ENCODE measurements at regions not wholly inside any gene's neighbourhood (a gene's known extent, or its start where the extent isn't known, plus 50 kb on each side); places are given as distances from the start of the nearest gene placed in this dataset.

GRCh38 chr1:36635284-36635683 is 152.6 kb upstream of the CSF3R start:
- CTCF ChIA-PET: no interaction called here
- no peak for TF ChIP-seq CTCF (IDR thresholded peaks at IDR 0.05; ENCODE audit: unreplicated experiment)
- intact Hi-C loops (cut with micrococcal nuclease; ENCODE audit: unreplicated experiment): loop anchor here (2.0 kb wide), 1 partner anchor 20 kb away; no protein-coding TSS in a partner anchor
- no peak for DNase-seq
- no peak overlapping the region for H3K27ac Mint-ChIP-seq (ENCODE audit: unreplicated experiment)
- no TSS peak for BruUV-seq (replicated peaks)
- H3K9me3 Mint-ChIP-seq (ENCODE audit: low read depth, unreplicated experiment): no peaks in the 10 kb centered on the region
- H3K36me3 Mint-ChIP-seq (ENCODE audit: insufficient read depth, unreplicated experiment): no peaks in the 10 kb centered on the region
- no peak overlapping the region for H3K4me3 Mint-ChIP-seq (ENCODE audit: low read depth, unreplicated experiment)
- H3K4me1 Mint-ChIP-seq (ENCODE audit: low read depth, unreplicated experiment): no peaks in the 10 kb centered on the region
- H3K27me3 Mint-ChIP-seq (ENCODE audit: unreplicated experiment): peaks cover 82% of the 10 kb centered on the region

GRCh38 chr1:36628804-36629203 is 146.1 kb upstream of the CSF3R start:
- intact Hi-C loops (cut with micrococcal nuclease; ENCODE audit: unreplicated experiment): no loop called here
- H3K36me3 Mint-ChIP-seq (ENCODE audit: insufficient read depth, unreplicated experiment): peaks cover 4% of the 10 kb centered on the region
- H3K27ac Mint-ChIP-seq (ENCODE audit: unreplicated experiment): no peak overlapping the region
- no peak for DNase-seq
- no TSS peak for BruUV-seq (replicated peaks)
- CTCF ChIA-PET: no interaction called here
- no peaks in the 10 kb centered on the region for H3K4me1 Mint-ChIP-seq (ENCODE audit: low read depth, unreplicated experiment)
- no peak for TF ChIP-seq CTCF (IDR thresholded peaks at IDR 0.05; ENCODE audit: unreplicated experiment)
- H3K9me3 Mint-ChIP-seq (ENCODE audit: low read depth, unreplicated experiment): no peaks in the 10 kb centered on the region
- no peak overlapping the region for H3K4me3 Mint-ChIP-seq (ENCODE audit: low read depth, unreplicated experiment)
- peaks cover 89% of the 10 kb centered on the region for H3K27me3 Mint-ChIP-seq (ENCODE audit: unreplicated experiment)

- no peaks in the 10 kb centered on the region for H3K9me3 Mint-ChIP-seq (ENCODE audit: low read depth, unreplicated experiment)
- H3K4me3 Mint-ChIP-seq (ENCODE audit: low read depth, unreplicated experiment): no peak overlapping the region
- peaks cover 4% of the 10 kb centered on the region for H3K36me3 Mint-ChIP-seq (ENCODE audit: insufficient read depth, unreplicated experiment)
- H3K27me3 Mint-ChIP-seq (ENCODE audit: unreplicated experiment): peaks cover 94% of the 10 kb centered on the region
- no peak for TF ChIP-seq CTCF (IDR thresholded peaks at IDR 0.05; ENCODE audit: unreplicated experiment)
- H3K27ac Mint-ChIP-seq (ENCODE audit: unreplicated experiment): no peak overlapping the region
- no peak for DNase-seq
- intact Hi-C loops (cut with micrococcal nuclease; ENCODE audit: unreplicated experiment): no loop called here
- no peaks in the 10 kb centered on the region for H3K4me1 Mint-ChIP-seq (ENCODE audit: low read depth, unreplicated experiment)
- no TSS peak for BruUV-seq (replicated peaks)
- CTCF ChIA-PET: no interaction called here
Observed at GRCh38 chr1:36626435-36626834, 143.7 kb upstream of the CSF3R start.

- Mint-ChIP-seq H3K27ac (ENCODE audit: unreplicated experiment) (no peak overlapping the region), H3K27me3 (ENCODE audit: unreplicated experiment) (peaks cover 89% of the 10 kb centered on the region), H3K36me3 (ENCODE audit: insufficient read depth, unreplicated experiment) (peaks cover 4% of the 10 kb centered on the region), H3K9me3 (ENCODE audit: low read depth, unreplicated experiment) (no peaks in the 10 kb centered on the region), H3K4me3 (ENCODE audit: low read depth, unreplicated experiment) (no peak overlapping the region), H3K4me1 (ENCODE audit: low read depth, unreplicated experiment) (no peaks in the 10 kb centered on the region)
- BruUV-seq (replicated peaks): no TSS peak
- no peak for TF ChIP-seq CTCF (IDR thresholded peaks at IDR 0.05; ENCODE audit: unreplicated experiment)
- no peak for DNase-seq
- CTCF ChIA-PET: interaction anchor here (0.6 kb wide), 1 partner anchor 114 kb away, joined by 5 read pairs; no protein-coding TSS in a partner anchor
- intact Hi-C loops (cut with micrococcal nuclease; ENCODE audit: unreplicated experiment): no loop called here
Observed at GRCh38 chr1:36625935-36626310, 143.2 kb upstream of the CSF3R start.

Data from Calu3 (cell line).